GM23338 (cell line): ENCODE measurements at regions not wholly inside any gene's neighbourhood (a gene's known extent, or its start where the extent isn't known, plus 50 kb on each side); places are given as distances from the start of the nearest gene placed in this dataset.

ENCODE experiments used
- CREB1 ChIP-seq: fragments of 250-450 bp; sonication (Bioruptor Pico); IDR thresholded peaks from 2 replicates; pipeline ENCODE4 v1.5.0; 2020; ENCODE audit warnings: low read depth, mild to moderate bottlenecking, moderate library complexity
- EZH2 ChIP-seq: fragments of 200-600 bp; sonication (generic); IDR thresholded peaks from one replicate; pipeline ENCODE4 v1.8.0; 2017; ENCODE audit warnings: antibody characterized with exemption, mild to moderate bottlenecking, low read depth; ENCODE audit not compliant: unreplicated experiment
- EZH2phosphoT487 ChIP-seq: fragments of 200-600 bp; sonication (generic); IDR thresholded peaks from one replicate; pipeline ENCODE4 v1.8.1; 2018; ENCODE audit warnings: antibody characterized with exemption; ENCODE audit not compliant: unreplicated experiment
- JUNB ChIP-seq: IDR thresholded peaks from one replicate; pipeline ENCODE4 v1.6.1; 2016; ENCODE audit warnings: antibody characterized with exemption; ENCODE audit not compliant: unreplicated experiment
- NANOG ChIP-seq: IDR thresholded peaks from 2 replicates; pipeline ENCODE4 v1.6.1; 2016; ENCODE audit warnings: antibody characterized with exemption, borderline replicate concordance
- POLR2AphosphoS5 ChIP-seq: IDR thresholded peaks from 2 replicates; pipeline ENCODE4 v1.6.1; 2016; ENCODE audit warnings: antibody characterized with exemption, low read depth
- STAT1 ChIP-seq: IDR thresholded peaks from one replicate; pipeline ENCODE4 v1.6.1; 2016; ENCODE audit warnings: antibody characterized with exemption; ENCODE audit not compliant: unreplicated experiment
- ZNF331 ChIP-seq: fragments of 250-450 bp; sonication (Bioruptor Pico); IDR thresholded peaks from 2 replicates; pipeline ENCODE4 v1.5.0; 2020; ENCODE audit warnings: low read depth, mild to moderate bottlenecking, moderate library complexity
- TF ChIP-seq, protein P1 (sequence below), 2 experiments: fragments of 200-600 bp in 1 of 2; sonication (generic) in 1 of 2; conservative IDR thresholded peaks; 2 replicates each; pipeline versions ENCODE4 v1.5.1 to v1.6.1; 2016 to 2017; ENCODE audit warnings: antibody characterized with exemption in 2 of 2, low read depth in 2 of 2, mild to moderate bottlenecking in 2 of 2, moderate library complexity in 1 of 2
- TF ChIP-seq, protein P2 (sequence below): IDR thresholded peaks from one replicate; pipeline ENCODE4 v1.6.1; 2018; ENCODE audit warnings: antibody characterized with exemption; ENCODE audit not compliant: unreplicated experiment
- TF ChIP-seq, protein P3 (sequence below): fragments of 250-450 bp; sonication (Bioruptor Pico); IDR thresholded peaks from 2 replicates; pipeline ENCODE4 v1.5.0; 2020; ENCODE audit warnings: mild to moderate bottlenecking, moderate library complexity
- TF ChIP-seq, protein P4 (sequence below): IDR thresholded peaks from 2 replicates; pipeline ENCODE4 v1.6.1; 2016; ENCODE audit warnings: antibody characterized with exemption

DNA sequence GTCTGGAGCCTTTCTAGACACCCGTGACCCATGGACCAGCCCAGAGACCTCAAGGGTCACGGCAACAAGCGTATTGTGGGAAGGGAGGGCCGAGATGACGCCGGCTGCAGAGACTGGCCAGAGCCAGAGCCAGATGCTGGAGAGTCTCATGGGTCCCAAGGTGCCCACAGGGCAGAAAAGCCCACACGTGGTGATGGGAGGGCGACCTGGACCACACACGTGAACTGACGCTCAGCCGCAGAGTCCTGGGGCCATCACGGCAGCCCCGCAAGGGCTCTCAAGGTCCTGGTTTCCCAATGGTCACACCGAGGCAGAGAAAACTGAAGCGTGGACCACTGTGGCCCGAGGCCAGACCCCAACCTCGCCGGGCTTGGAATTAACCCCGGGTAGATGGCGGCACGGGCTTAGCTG, 92.6 kb downstream of the YTHDF1 start:
- TF ChIP-seq, protein P1, sequence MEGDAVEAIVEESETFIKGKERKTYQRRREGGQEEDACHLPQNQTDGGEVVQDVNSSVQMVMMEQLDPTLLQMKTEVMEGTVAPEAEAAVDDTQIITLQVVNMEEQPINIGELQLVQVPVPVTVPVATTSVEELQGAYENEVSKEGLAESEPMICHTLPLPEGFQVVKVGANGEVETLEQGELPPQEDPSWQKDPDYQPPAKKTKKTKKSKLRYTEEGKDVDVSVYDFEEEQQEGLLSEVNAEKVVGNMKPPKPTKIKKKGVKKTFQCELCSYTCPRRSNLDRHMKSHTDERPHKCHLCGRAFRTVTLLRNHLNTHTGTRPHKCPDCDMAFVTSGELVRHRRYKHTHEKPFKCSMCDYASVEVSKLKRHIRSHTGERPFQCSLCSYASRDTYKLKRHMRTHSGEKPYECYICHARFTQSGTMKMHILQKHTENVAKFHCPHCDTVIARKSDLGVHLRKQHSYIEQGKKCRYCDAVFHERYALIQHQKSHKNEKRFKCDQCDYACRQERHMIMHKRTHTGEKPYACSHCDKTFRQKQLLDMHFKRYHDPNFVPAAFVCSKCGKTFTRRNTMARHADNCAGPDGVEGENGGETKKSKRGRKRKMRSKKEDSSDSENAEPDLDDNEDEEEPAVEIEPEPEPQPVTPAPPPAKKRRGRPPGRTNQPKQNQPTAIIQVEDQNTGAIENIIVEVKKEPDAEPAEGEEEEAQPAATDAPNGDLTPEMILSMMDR (conservative IDR thresholded peaks at IDR 0.05; ENCODE audit: low read depth in 2 of 2) = no peak
- TF ChIP-seq, protein P2, sequence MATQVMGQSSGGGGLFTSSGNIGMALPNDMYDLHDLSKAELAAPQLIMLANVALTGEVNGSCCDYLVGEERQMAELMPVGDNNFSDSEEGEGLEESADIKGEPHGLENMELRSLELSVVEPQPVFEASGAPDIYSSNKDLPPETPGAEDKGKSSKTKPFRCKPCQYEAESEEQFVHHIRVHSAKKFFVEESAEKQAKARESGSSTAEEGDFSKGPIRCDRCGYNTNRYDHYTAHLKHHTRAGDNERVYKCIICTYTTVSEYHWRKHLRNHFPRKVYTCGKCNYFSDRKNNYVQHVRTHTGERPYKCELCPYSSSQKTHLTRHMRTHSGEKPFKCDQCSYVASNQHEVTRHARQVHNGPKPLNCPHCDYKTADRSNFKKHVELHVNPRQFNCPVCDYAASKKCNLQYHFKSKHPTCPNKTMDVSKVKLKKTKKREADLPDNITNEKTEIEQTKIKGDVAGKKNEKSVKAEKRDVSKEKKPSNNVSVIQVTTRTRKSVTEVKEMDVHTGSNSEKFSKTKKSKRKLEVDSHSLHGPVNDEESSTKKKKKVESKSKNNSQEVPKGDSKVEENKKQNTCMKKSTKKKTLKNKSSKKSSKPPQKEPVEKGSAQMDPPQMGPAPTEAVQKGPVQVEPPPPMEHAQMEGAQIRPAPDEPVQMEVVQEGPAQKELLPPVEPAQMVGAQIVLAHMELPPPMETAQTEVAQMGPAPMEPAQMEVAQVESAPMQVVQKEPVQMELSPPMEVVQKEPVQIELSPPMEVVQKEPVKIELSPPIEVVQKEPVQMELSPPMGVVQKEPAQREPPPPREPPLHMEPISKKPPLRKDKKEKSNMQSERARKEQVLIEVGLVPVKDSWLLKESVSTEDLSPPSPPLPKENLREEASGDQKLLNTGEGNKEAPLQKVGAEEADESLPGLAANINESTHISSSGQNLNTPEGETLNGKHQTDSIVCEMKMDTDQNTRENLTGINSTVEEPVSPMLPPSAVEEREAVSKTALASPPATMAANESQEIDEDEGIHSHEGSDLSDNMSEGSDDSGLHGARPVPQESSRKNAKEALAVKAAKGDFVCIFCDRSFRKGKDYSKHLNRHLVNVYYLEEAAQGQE = no peak
- TF ChIP-seq EZH2 (no peak), EZH2phosphoT487 (no peak), CREB1 (CRISPR knock-in tag) (no peak), POLR2AphosphoS5 (no peak), STAT1 (no peak), JUNB (no peak), NANOG (no peak), ZNF331 (CRISPR knock-in tag) (no peak)
- TF ChIP-seq, protein P3, sequence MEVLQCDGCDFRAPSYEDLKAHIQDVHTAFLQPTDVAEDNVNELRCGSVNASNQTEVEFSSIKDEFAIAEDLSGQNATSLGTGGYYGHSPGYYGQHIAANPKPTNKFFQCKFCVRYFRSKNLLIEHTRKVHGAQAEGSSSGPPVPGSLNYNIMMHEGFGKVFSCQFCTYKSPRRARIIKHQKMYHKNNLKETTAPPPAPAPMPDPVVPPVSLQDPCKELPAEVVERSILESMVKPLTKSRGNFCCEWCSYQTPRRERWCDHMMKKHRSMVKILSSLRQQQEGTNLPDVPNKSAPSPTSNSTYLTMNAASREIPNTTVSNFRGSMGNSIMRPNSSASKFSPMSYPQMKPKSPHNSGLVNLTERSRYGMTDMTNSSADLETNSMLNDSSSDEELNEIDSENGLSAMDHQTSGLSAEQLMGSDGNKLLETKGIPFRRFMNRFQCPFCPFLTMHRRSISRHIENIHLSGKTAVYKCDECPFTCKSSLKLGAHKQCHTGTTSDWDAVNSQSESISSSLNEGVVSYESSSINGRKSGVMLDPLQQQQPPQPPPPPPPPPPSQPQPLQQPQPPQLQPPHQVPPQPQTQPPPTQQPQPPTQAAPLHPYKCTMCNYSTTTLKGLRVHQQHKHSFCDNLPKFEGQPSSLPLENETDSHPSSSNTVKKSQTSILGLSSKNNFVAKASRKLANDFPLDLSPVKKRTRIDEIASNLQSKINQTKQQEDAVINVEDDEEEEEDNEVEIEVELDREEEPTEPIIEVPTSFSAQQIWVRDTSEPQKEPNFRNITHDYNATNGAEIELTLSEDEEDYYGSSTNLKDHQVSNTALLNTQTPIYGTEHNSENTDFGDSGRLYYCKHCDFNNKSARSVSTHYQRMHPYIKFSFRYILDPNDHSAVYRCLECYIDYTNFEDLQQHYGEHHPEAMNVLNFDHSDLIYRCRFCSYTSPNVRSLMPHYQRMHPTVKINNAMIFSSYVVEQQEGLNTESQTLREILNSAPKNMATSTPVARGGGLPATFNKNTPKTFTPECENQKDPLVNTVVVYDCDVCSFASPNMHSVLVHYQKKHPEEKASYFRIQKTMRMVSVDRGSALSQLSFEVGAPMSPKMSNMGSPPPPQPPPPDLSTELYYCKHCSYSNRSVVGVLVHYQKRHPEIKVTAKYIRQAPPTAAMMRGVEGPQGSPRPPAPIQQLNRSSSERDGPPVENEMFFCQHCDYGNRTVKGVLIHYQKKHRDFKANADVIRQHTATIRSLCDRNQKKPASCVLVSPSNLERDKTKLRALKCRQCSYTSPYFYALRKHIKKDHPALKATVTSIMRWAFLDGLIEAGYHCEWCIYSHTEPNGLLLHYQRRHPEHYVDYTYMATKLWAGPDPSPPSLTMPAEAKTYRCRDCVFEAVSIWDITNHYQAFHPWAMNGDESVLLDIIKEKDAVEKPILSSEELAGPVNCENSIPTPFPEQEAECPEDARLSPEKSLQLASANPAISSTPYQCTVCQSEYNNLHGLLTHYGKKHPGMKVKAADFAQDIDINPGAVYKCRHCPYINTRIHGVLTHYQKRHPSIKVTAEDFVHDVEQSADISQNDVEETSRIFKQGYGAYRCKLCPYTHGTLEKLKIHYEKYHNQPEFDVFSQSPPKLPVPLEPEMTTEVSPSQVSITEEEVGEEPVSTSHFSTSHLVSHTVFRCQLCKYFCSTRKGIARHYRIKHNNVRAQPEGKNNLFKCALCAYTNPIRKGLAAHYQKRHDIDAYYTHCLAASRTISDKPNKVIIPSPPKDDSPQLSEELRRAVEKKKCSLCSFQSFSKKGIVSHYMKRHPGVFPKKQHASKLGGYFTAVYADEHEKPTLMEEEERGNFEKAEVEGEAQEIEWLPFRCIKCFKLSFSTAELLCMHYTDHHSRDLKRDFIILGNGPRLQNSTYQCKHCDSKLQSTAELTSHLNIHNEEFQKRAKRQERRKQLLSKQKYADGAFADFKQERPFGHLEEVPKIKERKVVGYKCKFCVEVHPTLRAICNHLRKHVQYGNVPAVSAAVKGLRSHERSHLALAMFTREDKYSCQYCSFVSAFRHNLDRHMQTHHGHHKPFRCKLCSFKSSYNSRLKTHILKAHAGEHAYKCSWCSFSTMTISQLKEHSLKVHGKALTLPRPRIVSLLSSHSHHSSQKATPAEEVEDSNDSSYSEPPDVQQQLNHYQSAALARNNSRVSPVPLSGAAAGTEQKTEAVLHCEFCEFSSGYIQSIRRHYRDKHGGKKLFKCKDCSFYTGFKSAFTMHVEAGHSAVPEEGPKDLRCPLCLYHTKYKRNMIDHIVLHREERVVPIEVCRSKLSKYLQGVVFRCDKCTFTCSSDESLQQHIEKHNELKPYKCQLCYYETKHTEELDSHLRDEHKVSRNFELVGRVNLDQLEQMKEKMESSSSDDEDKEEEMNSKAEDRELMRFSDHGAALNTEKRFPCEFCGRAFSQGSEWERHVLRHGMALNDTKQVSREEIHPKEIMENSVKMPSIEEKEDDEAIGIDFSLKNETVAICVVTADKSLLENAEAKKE (CRISPR knock-in tag) = no peak
- TF ChIP-seq, protein P4, sequence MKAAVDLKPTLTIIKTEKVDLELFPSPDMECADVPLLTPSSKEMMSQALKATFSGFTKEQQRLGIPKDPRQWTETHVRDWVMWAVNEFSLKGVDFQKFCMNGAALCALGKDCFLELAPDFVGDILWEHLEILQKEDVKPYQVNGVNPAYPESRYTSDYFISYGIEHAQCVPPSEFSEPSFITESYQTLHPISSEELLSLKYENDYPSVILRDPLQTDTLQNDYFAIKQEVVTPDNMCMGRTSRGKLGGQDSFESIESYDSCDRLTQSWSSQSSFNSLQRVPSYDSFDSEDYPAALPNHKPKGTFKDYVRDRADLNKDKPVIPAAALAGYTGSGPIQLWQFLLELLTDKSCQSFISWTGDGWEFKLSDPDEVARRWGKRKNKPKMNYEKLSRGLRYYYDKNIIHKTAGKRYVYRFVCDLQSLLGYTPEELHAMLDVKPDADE = no peak
